ENCODE measurements at regions not wholly inside any gene's neighbourhood (a gene's known extent, or its start where the extent isn't known, plus 50 kb on each side); places are given as distances from the start of the nearest gene placed in this dataset.

DNA sequence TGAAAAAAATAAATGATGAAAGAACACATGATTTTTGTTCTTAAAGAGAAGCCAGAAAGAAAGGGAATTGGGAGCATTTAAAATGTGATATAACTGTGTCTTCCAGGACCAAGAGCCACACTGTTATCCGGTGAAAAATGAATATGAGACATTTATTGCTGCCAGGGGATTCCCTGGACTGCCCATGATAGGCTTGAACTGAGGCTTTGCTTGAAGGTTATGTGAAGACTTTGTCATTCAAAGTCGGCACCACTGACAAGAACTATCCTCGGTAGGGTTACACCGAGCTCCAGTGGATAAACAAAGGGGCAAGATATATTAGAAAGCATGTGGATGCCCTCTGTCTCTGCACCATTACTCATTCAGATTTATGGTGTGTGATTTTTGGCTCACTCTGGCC is 125.4 kb upstream of the MINDY3 start:
- TF ChIP-seq CTCF (IDR thresholded peaks at IDR 0.05; ENCODE audit: insufficient read depth, low read length, poor library complexity, severe bottlenecking), result no peak

DNA sequence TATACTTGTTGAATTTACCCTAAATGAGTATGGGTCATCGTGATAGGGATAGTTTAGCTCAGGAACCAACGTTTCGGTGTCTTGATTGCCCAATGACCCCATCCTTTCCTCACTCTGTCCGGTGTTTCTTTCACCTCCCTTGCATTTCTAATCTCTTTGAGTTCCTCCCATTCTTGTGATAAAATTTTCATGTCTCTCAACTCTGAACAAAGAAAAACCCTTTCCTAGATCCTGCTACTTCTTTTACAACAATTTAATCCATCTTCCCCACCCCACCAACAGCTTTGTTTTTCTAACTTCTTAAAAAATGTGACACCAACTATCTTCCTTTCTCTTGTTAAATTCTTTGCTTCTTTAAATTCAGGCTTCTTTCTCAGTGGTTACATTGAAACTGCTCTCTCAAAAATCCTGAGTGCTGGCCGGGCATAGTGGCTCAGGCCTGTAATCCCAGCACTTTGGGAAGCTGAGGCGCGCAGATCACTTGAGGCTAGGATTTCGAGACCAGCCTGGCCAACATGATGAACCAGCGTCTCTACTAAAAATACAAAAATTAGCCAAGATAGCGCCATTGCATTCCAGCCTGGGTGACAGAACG is 130.3 kb upstream of the MINDY3 start:
- TF ChIP-seq CTCF (IDR thresholded peaks at IDR 0.05; ENCODE audit: insufficient read depth, low read length, poor library complexity, severe bottlenecking), result no peak
- no peak for DNase-seq (ENCODE audit: extremely low read depth, insufficient read length)
- Histone ChIP-seq H3K4me3 (replicated peaks; ENCODE audit: low read depth, low read length) (no peak overlapping the region), H3K27me3 (replicated peaks; ENCODE audit: control insufficient read depth, insufficient read depth, low read length) (no peaks in the 10 kb centered on the region), H3K36me3 (ENCODE audit: control insufficient read depth, insufficient read depth, low read length) (no peaks in the 10 kb centered on the region)

More for the DNA sequence above, 125.4 kb upstream of the MINDY3 start:
- Histone ChIP-seq H3K27me3 (replicated peaks; ENCODE audit: control insufficient read depth, insufficient read depth, low read length) (no peaks in the 10 kb centered on the region), H3K36me3 (ENCODE audit: control insufficient read depth, insufficient read depth, low read length) (no peaks in the 10 kb centered on the region), H3K4me3 (replicated peaks; ENCODE audit: low read depth, low read length) (no peak overlapping the region)
- DNase-seq (ENCODE audit: extremely low read depth, insufficient read length), result no peak

- no peak for DNase-seq (ENCODE audit: extremely low read depth, insufficient read length)
- H3K27me3 ChIP-seq (replicated peaks; ENCODE audit: control insufficient read depth, insufficient read depth, low read length), result no peaks in the 10 kb centered on the region
- H3K36me3 ChIP-seq (ENCODE audit: control insufficient read depth, insufficient read depth, low read length), result no peaks in the 10 kb centered on the region
- no peak for TF ChIP-seq CTCF (IDR thresholded peaks at IDR 0.05; ENCODE audit: insufficient read depth, low read length, poor library complexity, severe bottlenecking)
- no peak overlapping the region for H3K4me3 ChIP-seq (replicated peaks; ENCODE audit: low read depth, low read length)
Measured at GRCh38 chr10:15997313-15997712, 137.0 kb upstream of the MINDY3 start.

- Histone ChIP-seq H3K27me3 (replicated peaks; ENCODE audit: control insufficient read depth, insufficient read depth, low read length) (no peaks in the 10 kb centered on the region), H3K4me3 (replicated peaks; ENCODE audit: low read depth, low read length) (no peak overlapping the region), H3K36me3 (ENCODE audit: control insufficient read depth, insufficient read depth, low read length) (no peaks in the 10 kb centered on the region)
- no peak for DNase-seq (ENCODE audit: extremely low read depth, insufficient read length)
- no peak for TF ChIP-seq CTCF (IDR thresholded peaks at IDR 0.05; ENCODE audit: insufficient read depth, low read length, poor library complexity, severe bottlenecking)
Measured at GRCh38 chr10:16001581-16001980, 141.3 kb upstream of the MINDY3 start.

- H3K36me3 ChIP-seq (ENCODE audit: control insufficient read depth, insufficient read depth, low read length), result no peaks in the 10 kb centered on the region
- no peak overlapping the region for H3K4me3 ChIP-seq (replicated peaks; ENCODE audit: low read depth, low read length)
- no peak for TF ChIP-seq CTCF (IDR thresholded peaks at IDR 0.05; ENCODE audit: insufficient read depth, low read length, poor library complexity, severe bottlenecking)
- DNase-seq (ENCODE audit: extremely low read depth, insufficient read length), result no peak
- no peaks in the 10 kb centered on the region for H3K27me3 ChIP-seq (replicated peaks; ENCODE audit: control insufficient read depth, insufficient read depth, low read length)
Measured at GRCh38 chr10:16009785-16010184, 149.5 kb upstream of the MINDY3 start.

GRCh38 chr10:16011548-16011947 is 151.2 kb upstream of the MINDY3 start:
- DNase-seq (ENCODE audit: extremely low read depth, insufficient read length), result no peak
- no peak for TF ChIP-seq CTCF (IDR thresholded peaks at IDR 0.05; ENCODE audit: insufficient read depth, low read length, poor library complexity, severe bottlenecking)
- Histone ChIP-seq H3K36me3 (ENCODE audit: control insufficient read depth, insufficient read depth, low read length) (no peaks in the 10 kb centered on the region), H3K27me3 (replicated peaks; ENCODE audit: control insufficient read depth, insufficient read depth, low read length) (no peaks in the 10 kb centered on the region), H3K4me3 (replicated peaks; ENCODE audit: low read depth, low read length) (no peak overlapping the region)
